ENCODE measurements at regions not wholly inside any gene's neighbourhood (a gene's known extent, or its start where the extent isn't known, plus 50 kb on each side); places are given as distances from the start of the nearest gene placed in this dataset.

GRCh38 chrX:69218407-69218997 is 53.2 kb upstream of the PJA1 start:
- Histone ChIP-seq H3F3A (ENCODE audit: insufficient read depth, low read length, poor library complexity, severe bottlenecking) (no peaks in the 10 kb centered on the region), H3K4me2 (ENCODE audit: low read length) (no peak overlapping the region), H3K36me3 (ENCODE audit: insufficient read depth, low read length) (no peaks in the 10 kb centered on the region), H3K79me2 (replicated peaks; ENCODE audit: insufficient read depth, low read length) (no peaks in the 10 kb centered on the region), H3K9me2 (ENCODE audit: insufficient read depth, low read length) (no peaks in the 10 kb centered on the region), H2AFZ (ENCODE audit: low read depth, low read length) (no peak overlapping the region), H3K4me3 (ENCODE audit: low read length) (no peak overlapping the region), H3K27ac (ENCODE audit: low read length) (no peak overlapping the region), H4K20me1 (ENCODE audit: insufficient read depth) (no peaks in the 10 kb centered on the region), H3K9ac (ENCODE audit: low read length) (no peak overlapping the region), H3K27me3 (ENCODE audit: insufficient read depth, low read depth, low read length) (no peaks in the 10 kb centered on the region), H3K9me3 (ENCODE audit: low read length) (no peaks in the 10 kb centered on the region)
- no peak for TF ChIP-seq EZH2 (IDR thresholded peaks at IDR 0.05; ENCODE audit: borderline replicate concordance, insufficient read depth, low read length, poor library complexity, severe bottlenecking)
- TF ChIP-seq EP300 (conservative IDR thresholded peaks at IDR 0.05; ENCODE audit: poor library complexity, severe bottlenecking): no peak
- TF ChIP-seq POLR2AphosphoS5 (IDR thresholded peaks at IDR 0.05): no peak
- TF ChIP-seq SMC3 (conservative IDR thresholded peaks at IDR 0.05; ENCODE audit: poor library complexity): no peak
- no peak for TF ChIP-seq RAD21 (conservative IDR thresholded peaks at IDR 0.05)
- no peak for TF ChIP-seq REST (IDR thresholded peaks at IDR 0.05; ENCODE audit: borderline replicate concordance)
- TF ChIP-seq CTCF (IDR thresholded peaks at IDR 0.05; ENCODE audit: poor library complexity, severe bottlenecking): no peak
- TF ChIP-seq MXI1 (conservative IDR thresholded peaks at IDR 0.05; ENCODE audit: poor library complexity, severe bottlenecking): no peak
- no peak for TF ChIP-seq TAF1 (IDR thresholded peaks at IDR 0.05; ENCODE audit: low read depth)

- H3K4me2 ChIP-seq (ENCODE audit: low read length): no peak overlapping the region
- no peak overlapping the region for H3K27ac ChIP-seq (ENCODE audit: low read length)
- H3K27me3 ChIP-seq (ENCODE audit: insufficient read depth, low read depth, low read length): no peaks in the 10 kb centered on the region
- H3K79me2 ChIP-seq (replicated peaks; ENCODE audit: insufficient read depth, low read length): no peaks in the 10 kb centered on the region
- H3F3A ChIP-seq (ENCODE audit: insufficient read depth, low read length, poor library complexity, severe bottlenecking): no peaks in the 10 kb centered on the region
- H3K36me3 ChIP-seq (ENCODE audit: insufficient read depth, low read length): no peaks in the 10 kb centered on the region
- no peak overlapping the region for H3K9ac ChIP-seq (ENCODE audit: low read length)
- no peaks in the 10 kb centered on the region for H3K9me2 ChIP-seq (ENCODE audit: insufficient read depth, low read length)
- H3K4me3 ChIP-seq (ENCODE audit: low read length): no peak overlapping the region
- no peak overlapping the region for H2AFZ ChIP-seq (ENCODE audit: low read depth, low read length)
- TF ChIP-seq EP300 (conservative IDR thresholded peaks at IDR 0.05; ENCODE audit: poor library complexity, severe bottlenecking) (no peak), POLR2AphosphoS5 (IDR thresholded peaks at IDR 0.05) (no peak), TAF1 (IDR thresholded peaks at IDR 0.05; ENCODE audit: low read depth) (no peak), REST (IDR thresholded peaks at IDR 0.05; ENCODE audit: borderline replicate concordance) (no peak), EZH2 (IDR thresholded peaks at IDR 0.05; ENCODE audit: borderline replicate concordance, insufficient read depth, low read length, poor library complexity, severe bottlenecking) (no peak), CTCF (IDR thresholded peaks at IDR 0.05; ENCODE audit: poor library complexity, severe bottlenecking) (no peak), SMC3 (conservative IDR thresholded peaks at IDR 0.05; ENCODE audit: poor library complexity) (no peak), RAD21 (conservative IDR thresholded peaks at IDR 0.05) (no peak), MXI1 (conservative IDR thresholded peaks at IDR 0.05; ENCODE audit: poor library complexity, severe bottlenecking) (no peak)
- no peaks in the 10 kb centered on the region for H3K9me3 ChIP-seq (ENCODE audit: low read length)
- H4K20me1 ChIP-seq (ENCODE audit: insufficient read depth): no peaks in the 10 kb centered on the region
Measured at GRCh38 chrX:69216911-69217310, 51.7 kb upstream of the PJA1 start.
